ENCODE measurements at regions not wholly inside any gene's neighbourhood (a gene's known extent, or its start where the extent isn't known, plus 50 kb on each side); places are given as distances from the start of the nearest gene placed in this dataset.
"Not testable (repeated sequence)": the region's sequence is repeated elsewhere in the genome, so short reads cannot be mapped to it uniquely, and the experiment has no call there.

DNA sequence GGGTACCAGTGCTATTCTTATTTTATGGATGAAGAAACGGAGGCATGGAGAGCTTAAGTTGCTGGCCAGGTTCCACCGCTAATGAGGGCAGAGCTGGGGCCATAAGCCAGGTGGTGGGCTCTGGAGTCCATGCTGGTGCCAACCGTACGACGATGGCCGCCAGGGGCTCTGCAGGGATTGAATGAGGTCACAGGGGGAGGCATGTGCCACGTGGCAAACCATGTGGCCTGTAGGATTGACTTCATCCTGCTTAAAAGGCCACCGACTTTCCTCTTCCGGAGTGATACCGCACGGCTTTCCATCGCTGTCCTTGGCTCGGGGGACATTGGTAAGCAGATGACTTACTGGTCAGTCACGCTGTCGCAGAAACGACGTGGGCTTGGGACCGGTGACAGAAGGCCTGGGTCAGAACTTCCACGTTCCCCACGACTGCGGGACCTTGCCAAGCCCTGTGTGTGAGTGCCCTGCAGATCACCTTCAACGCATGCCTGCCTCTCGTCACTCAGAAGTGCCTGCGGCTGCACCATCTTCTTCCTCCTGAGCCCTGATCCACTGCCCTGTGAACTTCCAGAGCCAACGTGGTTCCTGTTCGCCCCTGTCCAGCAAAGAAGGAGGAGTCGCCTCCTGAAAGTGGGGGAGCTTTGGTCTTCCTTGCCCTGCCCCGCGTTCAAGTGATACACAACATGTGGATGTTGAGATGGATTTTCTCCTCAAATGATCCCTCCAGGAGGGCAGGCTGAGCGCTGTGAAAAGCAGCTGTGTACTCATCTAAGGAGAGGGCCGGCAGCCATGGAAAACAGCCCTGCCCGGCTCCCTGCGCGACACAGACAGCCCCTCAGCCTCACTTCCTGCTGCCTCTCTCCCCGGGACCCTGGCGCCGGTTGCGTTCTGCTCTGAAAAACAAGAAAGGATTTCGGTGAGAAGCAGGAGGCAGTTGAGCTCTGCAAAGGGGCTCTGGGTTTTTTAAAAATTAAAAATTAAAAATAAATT, 176.7 kb downstream of the C16orf95 start:
- no peak for FAIRE-seq

DNA sequence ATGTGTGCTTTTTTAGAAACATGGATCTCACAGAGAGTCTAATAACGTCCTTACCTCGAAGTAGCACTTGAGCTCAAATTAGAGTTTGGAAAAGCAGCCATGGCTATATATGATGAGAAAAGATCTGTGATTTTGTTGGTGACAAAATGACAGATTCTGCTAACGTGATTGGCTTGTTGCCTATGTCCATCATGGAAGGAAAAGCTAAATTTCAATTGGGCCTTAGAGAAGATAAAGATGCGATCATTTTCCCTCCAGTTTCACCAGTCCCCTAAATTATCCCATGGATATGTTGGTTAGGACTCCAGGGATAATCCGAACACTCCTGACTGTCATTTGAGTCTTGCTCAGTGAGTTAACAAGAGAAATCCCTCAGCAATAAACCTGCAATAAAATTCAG, 175.8 kb downstream of the C16orf95 start:
- no peak for FAIRE-seq

DNA sequence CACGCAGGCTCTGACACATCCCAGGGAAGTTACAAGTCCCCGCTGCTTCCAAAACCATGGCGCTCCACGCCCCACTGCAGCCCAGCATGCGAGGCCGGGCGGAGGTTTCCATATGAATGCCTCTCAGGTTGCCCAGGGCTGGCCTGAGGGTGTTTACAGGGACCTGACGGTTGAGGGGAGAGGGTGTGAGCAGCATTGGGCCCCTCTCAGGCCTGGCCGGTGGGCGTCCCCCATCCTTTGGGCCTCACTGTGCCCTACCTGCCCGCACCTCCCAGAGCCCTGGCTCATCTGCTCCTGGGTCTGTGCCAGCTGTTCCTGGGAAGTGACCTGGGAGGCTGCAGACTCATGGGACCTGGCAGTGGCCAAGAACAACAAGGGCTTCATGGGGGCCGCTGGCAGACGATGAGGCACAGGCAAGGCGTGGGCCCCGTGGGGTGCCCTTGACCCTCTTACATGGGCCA, 173.5 kb downstream of the C16orf95 start:
- FAIRE-seq, result no peak

DNA sequence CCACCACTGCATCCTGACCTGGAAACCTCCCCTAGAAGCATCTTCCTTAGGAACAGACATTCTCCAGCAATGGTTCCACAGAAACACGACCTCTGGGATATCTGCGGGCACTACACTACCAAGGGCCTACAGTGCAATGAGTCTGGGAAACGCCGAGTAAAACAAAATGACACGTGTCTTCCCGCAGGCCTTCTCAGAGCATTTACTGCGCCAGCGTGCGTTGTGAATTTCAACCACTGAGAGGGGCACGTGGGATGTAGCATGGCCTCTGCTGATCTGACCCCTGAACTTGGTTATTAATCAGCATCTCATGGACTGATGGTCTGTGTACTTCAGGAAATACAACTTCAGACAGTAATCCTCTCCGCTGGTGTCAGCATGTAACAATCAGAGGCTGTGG, 173.0 kb downstream of the C16orf95 start:
- no peak for FAIRE-seq

DNA sequence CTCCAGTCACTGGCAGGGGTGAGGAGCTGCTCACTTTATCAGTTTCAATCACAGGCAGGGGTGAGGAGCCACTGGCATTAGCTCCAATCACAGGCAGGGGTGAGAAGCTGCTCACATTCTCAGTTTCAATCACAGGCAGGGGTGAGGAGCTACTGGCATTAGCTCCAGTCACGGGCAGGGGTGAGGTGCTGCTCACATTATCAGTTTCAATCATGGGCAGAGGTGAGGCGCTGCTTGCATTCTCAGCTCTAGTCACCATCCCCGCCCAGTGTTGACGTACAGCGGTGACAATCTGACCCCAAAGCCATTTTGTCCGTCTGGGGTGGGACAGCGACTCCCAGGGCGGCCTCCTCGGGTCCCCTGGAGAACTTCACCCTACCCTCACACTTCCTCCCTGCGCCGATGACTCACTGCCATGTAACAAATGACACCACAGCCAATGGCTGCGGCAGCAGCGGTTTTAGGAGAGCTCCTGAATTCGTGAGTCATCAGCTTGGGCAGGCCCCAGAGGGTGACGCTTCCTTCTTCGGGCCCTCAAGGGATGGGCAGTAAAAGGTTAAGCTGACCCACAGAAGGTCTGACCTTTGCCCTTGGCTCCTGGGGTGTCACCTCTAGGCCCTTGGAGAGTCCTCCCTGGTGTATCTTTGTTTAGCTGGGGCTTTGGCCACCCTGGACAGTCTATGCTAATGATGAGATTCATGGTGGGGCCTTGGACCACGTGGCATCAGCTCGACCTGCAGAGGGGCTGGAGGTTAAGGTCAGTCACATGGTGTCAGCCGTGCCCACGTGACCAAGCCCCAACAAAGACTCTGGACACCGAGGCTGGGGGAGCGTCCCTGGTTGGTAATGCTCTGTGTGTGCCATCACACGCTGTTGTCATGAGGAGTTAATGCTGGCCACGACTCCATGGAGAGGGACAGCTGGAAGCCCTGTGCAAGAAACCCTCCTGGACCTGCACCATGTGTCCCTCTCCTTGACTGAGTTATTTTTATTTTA, 171.7 kb downstream of the C16orf95 start:
- FAIRE-seq, result no peak

DNA sequence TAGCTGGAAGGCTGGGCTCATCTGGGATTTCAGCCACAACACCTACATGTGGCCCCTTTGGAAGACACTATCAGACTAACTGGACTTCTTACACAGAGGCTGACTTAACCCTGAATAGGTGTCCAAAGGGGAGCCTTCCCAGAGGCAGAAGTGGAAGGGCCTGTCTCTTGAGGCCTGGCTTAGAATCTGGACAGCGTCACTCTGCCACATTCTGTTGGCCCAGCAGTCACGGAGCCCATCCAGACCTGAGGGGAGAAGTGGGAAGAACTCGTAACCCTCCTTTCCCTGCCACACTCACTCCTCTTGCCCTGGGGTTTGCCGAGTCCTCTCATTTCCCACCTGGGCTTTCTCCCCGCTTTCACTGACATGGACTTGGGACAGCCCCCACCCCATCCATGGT, 170.5 kb downstream of the C16orf95 start:
- no peak for FAIRE-seq

DNA sequence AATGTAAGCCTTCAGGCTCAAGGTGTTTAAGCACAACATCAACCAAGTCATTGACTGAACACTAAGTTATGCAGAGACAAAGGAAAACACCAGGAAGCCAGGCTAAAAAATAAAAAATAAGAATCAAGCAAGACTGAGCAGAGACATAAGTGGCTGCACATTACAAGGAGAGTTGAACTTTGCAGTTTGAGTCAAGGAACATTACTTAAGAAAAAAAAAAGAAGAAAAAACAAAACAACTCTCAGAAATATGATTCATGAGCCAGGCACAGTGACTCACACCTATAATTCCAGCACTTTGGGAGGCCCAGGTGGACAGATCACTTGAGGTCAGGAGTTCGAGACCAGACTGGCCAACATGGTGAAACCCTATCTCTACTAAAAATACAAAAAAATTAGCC, 168.1 kb downstream of the C16orf95 start:
- FAIRE-seq, result no peak

DNA sequence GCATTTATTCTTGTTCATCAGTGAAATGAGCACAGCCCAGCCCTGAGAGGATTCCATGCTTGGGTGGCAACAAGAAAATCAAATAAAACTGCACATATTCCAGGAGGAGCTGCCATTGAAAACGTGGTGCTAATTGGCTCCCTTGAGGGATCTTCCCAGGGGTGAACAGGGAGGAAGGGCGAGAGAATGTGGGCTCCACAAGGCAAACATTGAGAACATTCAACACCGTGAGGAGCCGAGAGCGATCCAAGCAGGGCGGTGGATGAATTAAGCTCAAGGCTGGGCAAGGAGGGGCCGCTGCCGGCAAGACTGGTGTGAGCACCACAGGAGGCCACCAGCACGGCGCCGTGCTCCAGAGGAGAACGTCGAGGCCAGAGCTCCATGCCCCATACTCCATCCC, 166.9 kb downstream of the C16orf95 start:
- no peak for FAIRE-seq

DNA sequence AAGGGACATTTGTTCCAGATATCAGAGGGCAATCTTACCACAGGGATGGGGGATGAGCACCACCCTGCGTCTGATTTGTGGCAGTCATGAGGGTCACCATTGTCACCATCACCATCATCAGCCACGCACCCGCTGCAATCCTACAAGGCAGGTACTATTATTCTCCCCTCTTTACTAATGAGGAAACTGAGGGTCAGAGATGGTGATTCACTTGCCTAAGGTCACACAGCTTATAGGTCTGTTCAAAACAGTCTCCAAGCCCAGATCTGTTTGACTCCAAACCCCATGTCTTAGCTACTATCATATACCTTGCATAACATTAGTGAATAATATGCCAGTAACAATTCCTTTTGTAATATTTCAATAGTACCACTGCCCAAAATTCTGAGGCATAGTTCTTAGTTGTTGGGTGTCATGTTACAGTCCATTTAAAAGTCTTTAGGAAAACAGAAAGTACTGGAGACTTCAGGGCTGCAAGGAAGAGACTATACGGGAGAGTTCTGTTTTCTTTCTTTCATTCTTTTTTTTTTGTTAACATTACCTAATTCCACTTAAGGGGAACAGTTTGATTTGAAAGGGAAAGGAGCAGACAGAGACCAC, 166.4 kb downstream of the C16orf95 start:
- FAIRE-seq, result no peak

DNA sequence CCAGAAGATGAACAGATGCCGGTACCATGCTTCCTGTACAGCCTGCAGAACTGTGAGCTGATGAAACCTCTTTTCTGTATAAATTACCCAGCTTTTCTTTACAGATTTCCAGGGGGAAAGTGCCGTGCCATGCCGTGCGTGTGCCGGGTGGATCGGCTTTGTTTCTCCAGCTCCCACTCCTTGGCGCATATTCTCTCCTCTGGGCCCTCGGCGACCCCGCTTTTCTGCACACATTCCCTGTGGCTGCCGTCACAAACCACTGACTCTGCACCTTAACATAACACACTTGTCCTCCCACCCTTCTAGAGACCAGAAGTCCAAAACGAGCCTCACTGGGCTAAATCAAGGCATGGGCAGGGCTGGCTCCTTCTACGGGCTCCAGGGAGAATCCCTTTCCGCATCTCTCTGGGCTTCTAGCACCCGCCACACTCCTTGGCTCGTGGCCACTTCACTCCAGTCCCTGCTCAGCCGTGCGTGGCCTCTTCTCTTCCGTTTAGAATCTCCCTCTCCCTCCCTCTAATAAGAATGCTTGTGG, 164.9 kb downstream of the C16orf95 start:
- no peak for FAIRE-seq

DNA sequence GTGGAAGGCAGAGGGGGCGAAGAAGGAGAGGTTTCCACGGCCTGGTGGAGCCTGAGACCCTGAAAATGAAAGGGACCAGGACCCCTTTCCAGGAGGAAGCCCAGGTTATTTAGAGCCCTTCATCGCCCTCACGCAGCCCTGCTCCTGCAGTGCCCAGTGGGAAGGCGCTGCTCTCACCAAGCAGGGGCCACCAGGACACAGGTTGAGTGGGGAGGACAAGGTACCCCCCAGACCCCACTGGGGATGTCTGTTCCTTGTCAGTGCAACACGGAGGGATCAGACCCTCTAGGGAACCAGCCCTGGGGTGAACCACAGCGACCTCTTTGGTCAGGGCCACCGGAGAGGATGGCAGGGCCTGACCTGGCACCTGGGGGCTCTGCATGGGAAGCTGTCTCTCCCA, 163.9 kb downstream of the C16orf95 start:
- FAIRE-seq, result no peak

DNA sequence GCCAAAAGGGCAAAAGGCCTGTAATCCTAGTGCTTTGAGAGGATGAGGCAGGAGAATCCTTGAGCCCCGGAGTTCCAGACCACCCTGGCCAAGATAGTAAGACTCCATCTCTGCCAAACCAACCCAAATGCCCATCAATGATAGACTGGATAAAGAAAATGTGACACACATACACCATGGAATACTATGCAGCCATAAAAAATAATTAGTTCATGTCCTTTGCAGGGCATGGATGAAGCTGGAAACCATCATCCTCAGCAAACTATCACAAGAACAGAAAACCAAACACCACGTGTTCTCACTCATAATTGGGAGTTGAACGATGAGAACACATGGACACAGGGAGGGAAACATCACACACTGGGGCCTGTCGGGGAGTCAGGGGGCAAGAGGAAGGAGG, 161.9 kb downstream of the C16orf95 start:
- not testable (repeated sequence) for FAIRE-seq

DNA sequence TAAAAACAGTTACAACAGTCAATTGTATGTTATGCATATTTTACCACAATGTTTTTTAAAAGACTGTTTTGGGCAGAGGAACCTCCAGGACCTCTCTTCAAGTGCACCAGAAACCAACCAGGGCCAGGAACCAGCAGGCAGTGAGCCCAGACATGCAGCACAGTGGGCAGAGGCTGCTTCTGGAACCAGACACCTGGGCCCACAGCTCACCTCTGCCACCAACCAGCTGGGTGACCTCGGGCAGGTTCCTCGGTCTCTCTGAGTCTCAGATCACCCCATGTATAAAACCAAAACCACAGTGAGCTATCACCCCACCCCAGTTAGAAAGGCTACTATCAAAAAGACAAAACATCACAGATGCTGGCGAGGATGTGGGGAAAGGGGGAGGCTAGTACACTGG, 161.0 kb downstream of the C16orf95 start:
- no peak for FAIRE-seq

DNA sequence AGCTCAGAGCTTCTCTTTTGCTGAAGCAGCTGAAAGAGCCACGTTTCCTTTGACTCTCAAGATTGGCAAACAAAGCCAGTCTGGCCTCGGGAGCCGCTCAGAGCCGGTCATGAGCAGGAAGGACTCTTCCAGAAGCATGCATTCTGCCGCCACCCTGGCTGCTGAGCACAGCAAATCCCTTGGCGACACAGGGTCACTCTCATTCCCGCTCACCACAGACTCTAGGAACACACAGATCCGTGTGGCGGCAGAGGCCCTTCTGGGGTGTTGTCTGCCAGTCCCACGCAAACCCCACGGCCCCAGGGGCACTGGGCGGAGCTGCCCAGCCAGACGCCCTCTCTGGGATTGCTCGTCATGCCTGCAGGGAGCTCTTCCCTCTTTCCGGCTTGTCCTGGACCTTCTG, 157.0 kb downstream of the C16orf95 start:
- FAIRE-seq, result no peak

DNA sequence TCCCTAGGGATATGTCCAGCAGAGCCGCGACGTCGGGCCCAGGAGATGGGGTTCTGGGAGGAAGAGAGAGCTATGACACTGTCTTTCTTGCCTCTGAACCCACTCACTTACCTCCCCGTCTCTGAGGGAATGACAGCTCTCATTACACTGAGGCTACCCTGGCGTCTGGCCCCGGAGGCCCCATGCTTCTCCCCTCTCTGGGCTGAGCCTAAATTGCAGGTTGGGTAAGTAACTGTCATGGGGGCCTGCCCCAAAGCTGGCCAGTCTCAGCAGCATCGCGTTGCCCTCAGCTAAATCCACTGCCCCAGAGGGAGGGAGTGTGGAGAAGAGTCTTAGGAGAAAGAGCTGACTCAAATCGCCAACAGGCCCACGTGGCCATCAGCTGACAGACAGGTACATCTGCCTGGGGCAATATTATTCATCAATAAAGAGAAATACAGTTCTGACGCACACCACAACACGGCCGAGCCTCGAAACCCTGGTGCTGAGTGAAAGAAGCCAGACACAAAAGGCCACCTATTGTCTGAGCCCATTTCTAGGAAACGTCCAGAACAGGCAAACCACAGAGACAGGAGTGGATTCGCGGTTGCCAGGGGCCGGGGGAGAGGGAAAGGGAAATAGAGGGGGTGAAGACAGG, 156.4 kb downstream of the C16orf95 start:
- FAIRE-seq, result no peak

DNA sequence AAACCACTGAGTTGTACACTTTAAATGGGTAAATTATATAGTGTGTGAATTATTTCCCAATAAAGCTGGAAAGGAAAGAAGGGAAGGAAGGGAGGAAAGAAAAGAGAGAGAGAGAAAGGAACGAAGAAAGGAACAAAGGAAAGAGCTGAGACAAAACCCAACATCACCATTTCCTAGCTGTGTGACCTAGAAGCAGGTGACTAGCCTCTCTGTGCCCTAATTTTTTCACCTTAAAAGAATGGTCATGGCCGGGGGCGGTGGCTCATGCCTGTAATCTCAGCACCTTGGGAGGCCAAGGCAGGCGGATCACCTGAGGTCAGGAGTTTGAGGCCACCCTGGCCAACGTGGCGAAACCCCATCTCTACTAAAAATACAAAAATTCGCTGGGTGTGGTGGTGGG, 155.8 kb downstream of the C16orf95 start:
- not testable (repeated sequence) for FAIRE-seq

DNA sequence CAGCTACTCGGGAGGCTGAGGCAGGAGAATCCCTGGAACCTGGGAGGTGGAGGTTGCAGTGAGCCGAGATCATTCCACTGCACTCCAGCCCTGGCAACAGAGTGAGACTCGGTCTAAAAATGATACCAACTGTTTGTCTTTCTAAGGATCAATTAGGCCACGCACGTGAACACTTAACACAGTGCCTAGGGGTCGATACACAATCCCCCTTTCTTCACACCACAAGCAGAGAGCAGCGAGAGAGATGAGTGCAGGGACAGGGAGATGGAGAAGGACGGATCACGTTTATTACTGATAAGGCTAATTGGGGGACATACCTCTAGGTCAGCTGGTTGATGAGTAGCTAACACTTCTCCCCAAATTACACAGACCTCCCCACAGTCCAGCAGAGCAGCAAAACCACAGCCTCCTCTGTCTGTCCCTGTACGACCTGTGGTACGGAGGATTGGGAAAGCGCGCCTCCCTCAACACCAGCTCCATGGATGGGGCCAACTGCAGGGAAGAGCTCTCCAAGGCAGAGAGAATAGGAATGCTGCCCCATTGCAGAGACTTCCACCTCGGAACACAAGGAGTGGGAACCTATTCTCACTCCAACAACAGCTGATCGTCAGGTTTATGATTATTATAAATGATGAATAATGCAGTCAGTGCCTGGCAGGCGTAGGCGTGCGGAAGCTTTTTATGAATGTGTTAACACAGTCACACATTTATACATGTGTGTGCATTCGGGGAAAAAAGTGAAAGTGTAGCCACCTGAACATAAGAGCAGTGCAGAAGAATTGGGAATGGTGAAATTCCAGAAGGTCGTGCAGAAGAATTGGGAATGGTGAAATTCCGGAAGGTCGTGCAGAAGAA, 155.1 kb downstream of the C16orf95 start:
- no peak for FAIRE-seq

DNA sequence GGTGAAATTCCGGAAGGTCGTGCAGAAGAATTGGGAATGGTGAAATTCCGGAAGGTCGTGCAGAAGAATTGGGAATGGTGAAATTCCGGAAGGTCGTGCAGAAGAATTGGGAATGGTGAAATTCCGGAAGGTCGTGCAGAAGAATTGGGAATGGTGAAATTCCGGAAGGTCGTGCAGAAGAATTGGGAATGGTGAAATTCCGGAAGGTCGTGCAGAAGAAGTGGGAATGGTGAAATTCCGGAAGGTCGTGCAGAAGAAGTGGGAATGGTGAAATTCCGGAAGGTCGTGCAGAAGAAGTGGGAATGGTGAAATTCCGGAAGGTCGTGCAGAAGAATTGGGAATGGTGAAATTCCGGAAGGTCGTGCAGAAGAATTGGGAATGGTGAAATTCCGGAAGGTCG, 154.4 kb downstream of the C16orf95 start:
- FAIRE-seq, result not testable (repeated sequence)

DNA sequence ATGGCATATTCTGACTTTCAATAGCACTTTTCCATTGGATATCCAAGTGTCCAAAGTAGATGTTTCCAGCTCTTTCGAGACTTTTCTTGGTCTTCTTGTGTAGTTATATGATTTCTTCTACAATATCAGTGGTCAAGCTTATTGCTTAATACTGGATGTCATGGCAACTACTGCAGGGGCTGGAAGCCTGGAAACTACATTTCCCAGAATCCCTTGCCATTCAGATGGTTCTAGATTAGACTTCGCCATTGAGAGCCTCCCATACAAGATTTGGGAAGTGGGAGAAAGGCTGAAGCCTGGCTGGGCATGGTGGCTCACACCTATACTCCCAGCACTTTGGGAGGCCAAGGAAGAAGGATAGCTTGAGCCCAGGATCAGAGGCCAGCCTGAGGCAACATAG, 153.6 kb downstream of the C16orf95 start:
- no peak for FAIRE-seq

DNA sequence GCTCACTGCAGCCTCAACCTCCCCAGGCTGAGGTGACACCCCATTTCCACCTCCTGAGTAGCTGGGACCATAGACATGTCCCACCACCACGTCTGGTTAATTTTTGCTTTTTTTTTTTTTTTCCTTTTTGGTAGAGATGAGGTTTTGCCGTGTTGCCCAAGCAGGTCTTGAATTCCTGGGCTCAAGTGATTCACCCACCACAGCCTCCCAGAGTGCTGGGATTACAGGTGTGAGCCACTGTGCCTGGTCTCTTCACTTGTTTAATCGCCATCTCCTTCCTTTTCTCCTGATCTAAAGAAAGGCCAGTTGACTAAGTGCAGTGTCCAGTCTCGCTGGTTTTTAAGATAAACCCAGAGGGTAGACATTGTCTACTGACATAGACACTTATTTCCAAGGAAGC, 152.0 kb downstream of the C16orf95 start:
- no peak for FAIRE-seq

DNA sequence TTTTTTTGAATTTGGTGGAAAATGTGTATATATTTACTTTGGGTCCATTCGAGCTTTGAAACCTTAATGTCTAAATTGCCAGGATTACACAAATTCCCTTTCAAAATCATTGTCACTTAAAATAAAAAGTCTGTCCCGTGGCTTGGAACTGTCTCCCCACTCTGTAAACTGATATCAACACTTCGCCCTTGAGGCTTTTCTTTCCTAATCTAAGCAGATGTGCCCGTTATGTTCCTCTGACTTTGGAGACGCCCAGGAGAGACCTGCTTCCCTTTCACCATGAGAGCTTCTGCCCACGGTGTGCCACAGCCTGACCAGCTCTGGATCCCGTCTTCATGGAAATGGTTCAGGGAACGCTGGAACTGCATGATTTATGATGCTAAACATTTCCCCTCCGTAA, 151.3 kb downstream of the C16orf95 start:
- FAIRE-seq, result no peak

All from colon (tissue), 2 donors.